Left kidney (tissue), 1 donor: ENCODE measurements at regions not wholly inside any gene's neighbourhood (a gene's known extent, or its start where the extent isn't known, plus 50 kb on each side); places are given as distances from the start of the nearest gene placed in this dataset.

ENCODE experiments used
- DNase-seq: peaks from one replicate; pipeline ENCODE4 v3.0.0-alpha.2; 2013

DNA sequence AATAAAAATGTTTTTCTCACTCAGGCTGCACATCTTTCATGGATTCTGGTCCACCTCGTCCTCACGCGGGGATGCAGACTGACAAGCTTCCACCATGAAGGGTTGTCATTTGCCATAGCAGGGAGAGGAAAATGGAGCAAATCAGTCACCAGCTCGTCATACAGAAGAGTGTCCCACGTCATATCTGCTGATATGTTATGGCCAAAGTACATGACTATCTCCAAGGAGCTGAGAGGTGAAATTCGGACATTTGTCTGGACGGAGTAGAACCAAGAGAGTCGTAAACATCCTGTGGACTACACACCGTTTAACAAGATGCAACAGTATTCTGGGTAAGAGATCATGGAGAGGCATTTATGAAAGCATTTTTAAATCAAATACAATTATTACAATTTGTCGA, 75.3 kb upstream of the MYOCD start:
- DNase-seq: no peak

DNA sequence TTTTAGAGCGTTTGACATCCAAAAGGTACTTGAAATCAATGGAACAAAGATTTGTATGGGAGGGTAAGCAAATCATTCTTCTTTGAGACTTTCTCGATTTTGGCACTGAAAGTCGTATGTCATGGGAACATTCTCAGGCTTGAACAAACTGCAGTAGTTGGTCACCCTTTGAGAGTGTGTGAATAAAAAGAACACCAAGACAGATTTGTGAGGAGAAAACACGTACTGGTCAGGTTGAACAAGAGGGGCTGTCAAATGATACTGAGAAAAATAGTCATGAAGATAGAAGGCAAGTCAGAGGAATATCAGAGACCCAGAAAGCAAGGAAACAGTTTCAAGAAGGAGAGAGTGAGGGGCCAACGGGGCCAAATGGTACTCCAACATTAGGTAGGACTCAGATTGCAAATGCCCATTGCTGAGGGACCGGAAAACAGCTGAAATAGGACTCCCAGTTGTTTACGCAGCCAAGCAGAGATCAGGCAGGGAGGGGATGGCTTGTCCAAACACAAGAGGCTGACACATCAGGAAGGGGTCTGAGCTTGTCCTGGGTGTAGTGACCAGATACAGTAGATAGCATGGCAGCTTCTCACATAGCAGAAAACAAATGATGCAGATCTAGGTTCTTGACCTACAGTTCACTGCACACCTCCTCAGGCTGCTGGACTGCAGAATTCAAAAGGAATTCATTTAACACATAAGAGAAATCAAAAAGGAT, 74.5 kb upstream of the MYOCD start:
- DNase-seq: peak; percentile 34

DNA sequence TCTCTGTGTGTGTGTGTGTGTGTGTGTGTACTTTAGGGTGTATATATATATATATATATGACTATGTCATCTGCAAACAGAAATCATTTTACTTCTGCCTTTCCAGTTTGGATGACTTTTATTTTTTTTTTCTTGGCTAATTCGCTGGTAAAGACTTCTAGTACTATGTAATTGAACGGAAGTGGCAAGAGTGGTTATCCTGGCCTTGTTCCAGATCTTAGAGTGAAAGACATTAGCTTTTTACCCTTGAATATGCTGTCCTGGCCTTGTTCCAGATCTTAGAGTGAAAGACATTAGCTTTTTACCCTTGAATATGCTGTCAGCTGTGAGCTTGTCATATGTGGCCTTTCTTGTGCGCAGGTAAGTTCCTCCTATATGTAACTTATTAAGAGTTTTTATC, 72.7 kb upstream of the MYOCD start:
- no peak for DNase-seq

DNA sequence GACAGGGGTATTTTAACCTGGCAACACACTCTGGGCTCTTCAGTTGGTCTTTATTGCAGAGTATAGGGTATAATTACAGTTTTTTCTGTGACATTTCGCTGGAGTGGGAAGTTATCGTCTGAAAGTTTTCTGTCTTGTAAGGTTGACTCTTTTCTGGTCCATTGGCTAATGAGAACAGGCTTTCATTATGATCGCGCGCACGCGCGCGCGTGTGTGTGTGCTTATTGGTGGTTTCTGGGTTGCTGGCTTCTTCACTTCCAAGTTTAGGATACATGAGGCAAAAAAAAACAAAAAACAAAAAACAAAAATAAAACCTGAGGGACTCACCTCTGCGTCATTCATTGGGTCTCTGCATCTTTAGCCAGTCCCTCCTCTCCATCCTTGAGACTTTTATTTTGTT, 68.7 kb upstream of the MYOCD start:
- no peak for DNase-seq

DNA sequence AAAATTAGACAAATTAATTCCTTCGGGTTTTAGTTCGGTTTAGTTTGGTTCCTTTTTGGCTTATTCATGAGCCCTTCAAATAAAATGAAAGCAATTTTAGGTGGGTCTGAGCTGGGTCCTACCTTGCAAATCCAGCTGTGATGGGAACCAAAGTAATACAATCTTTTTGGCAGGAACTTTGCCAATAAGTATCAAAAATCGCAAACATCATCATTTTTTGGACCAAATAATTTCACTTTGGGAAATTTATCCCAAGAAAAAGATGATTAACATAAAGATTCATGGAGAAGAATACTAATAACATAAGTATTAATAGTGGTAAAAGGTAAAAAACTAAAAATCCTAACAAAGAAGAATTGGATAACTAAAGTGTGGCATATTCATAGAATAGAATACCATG, 67.8 kb upstream of the MYOCD start:
- no peak for DNase-seq

DNA sequence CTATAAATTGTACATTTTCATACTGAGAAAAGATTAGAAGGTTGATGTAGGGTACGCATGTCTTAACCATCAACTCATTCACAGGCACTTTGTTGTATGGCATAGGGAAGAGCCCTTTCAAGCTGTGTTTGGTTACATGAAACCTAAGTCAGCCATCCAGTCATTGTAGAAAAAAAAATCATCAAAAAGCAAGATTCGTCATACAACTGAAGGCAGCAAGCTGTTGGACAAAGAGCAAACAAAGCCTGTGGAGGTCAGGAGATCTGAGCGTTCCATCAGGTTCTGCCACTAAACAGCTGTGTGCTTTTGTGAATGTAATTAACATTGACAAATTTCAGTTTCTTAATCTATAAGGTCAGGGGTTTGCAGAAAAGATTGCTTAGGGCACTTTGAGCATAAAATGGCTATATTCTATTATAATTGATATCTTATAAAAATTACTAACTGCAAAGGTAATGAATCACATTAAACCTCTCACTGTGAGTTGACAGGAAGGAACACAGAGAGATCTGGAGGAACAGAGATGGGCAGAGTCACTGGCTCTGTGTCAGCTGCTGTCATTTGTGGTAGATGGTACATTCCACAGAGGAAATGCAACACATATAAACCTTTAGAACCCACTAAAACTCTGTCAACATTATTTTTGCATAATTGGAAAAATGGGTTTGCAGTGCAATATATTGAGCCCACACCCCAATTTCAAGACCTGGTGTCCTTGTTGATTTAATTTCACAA, 66.3 kb upstream of the MYOCD start:
- DNase-seq: no peak

DNA sequence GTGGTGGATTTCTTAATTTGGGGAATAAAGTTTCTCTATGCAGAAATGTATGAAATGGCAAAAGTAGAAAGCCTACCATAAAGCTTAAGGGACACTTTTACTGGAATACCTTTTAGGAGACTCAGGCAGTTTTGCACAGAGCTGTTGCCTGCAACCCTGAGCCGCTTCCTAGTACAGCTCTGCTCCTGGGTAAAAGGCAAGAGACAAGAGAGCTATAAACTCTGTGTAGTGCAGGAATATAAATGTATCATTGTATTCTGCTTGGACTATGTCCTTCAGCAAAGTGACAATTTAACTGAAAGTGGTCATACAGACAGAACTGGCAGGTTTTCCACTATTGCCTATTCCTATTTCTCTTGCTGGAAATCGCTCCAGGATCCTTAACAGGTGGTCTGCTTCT, 65.3 kb upstream of the MYOCD start:
- DNase-seq: no peak

DNA sequence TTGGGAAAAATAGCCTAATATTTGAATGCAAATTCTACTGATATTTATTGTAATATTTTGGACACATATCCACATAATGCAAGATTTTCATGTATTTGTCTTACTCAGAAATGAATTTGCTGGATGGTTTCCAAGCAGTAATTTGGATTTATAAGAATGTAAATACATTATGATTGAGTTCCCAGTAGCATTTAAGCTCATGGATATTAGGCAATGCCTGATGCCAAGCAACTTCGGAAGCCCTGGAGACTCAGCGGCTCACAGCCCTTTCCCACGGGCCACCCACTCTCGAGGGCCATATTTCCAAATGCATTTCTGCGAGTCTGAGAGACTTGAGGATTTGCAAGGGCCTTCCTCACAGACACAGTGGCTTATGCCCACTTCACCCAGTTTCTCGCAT, 62.1 kb upstream of the MYOCD start:
- DNase-seq: no peak

DNA sequence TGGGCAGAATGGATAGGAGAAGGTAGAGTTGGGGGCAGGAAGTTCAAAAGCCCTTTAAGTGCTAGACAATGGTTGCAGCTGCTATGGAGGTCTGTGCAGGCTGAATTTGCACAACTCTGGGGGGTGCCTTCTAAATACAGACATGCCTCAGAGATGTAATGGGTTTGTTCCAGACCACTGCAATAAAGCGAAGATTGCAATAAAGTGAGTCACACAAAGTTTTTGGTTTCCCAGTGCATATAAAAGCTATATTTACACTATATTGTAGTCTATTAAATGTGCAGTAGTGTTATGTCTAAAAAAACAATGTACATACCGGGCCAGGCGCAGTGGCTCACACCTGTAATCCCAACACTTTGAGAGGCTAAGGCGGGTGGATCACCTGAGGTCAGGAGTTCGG, 60.5 kb upstream of the MYOCD start:
- no peak for DNase-seq

DNA sequence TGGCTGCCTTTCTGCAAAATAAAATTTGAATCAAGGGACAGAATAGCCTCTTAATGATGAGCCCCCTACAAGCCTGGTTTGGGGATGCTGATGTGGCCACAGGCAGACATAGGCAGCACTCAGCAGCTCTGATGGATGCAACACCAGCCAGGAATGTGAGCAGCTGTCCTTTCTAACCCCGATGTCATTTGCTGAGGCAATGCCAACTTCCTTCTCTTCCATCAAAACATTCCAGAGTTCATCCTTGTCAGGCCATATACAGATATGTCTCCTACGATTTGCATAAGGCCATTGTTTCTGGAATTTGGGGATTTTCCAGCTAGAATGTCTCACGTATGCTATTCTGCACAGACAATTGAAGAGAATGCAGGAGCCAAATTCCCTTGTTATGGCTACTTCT, 52.1 kb upstream of the MYOCD start:
- no peak for DNase-seq
